GM19238 (cell line): ENCODE measurements at regions not wholly inside any gene's neighbourhood (a gene's known extent, or its start where the extent isn't known, plus 50 kb on each side); places are given as distances from the start of the nearest gene placed in this dataset.

Source experiments
- DNase-seq: peaks from one replicate; pipeline ENCODE4 v3.0.0; 2011; ENCODE audit warnings: low spot score; ENCODE audit not compliant: insufficient read length

GRCh38 chr2:122481717-122482116 is 726.3 kb downstream of the TSN start:
- no peak for DNase-seq

GRCh38 chr2:122486086-122486485 is 730.6 kb downstream of the TSN start:
- no peak for DNase-seq

DNA sequence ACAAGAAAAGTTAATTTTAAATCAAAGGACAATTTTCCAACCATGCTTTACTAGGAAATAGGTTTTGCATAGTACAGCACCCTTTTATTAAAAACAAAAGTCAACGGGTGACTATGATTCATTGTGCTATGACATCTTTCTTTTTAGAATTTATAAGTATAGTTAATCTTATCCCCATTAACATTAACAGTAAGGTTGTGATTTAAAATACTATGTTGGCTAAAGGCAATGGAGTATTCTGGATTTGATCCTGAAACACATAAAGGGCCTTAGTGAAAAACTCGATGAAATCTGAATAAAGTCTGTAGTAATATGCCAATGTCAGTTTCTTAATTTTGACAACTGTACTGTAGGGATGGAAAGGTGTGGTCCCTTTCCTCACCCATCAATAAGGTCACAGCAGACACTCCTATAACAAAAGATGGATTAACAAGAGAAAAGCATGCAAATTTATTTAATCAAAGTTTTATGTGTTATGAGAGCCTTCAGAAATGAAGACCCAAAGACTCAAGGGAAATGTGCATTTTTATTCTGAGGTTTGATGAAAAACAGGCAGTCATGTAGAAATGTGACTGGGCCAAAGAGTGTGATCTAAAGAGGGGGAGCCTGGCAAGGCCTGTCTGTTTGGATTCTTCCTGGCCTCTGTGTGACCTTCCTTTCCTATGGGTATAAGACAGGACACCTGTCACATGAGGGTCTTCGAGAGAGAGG is 731.4 kb downstream of the TSN start:
- DNase-seq = no peak

DNA sequence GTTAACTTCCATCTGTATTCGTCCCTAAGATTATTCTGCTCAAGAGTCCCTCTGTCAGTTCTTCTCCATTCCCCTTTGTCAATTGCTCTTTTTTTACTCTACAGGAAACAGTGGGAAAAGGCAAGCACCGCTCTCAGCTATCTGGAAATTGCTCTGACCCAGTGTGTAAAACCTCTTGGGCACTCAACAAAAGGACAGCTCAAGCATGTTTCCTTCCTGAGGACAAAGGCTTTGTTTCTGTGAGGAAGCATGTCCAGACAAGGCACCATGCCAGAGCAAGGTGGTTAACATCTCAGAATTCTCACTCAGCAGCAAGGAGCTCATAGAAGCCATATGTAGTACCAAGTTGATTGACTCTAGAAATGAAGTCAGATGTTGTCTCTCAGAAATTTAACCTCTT is 735.6 kb downstream of the TSN start:
- no peak for DNase-seq

GRCh38 chr2:122500316-122501105 is 745.1 kb downstream of the TSN start:
- no peak for DNase-seq

- DNase-seq = no peak
Observed at GRCh38 chr2:122506620-122507019, 751.2 kb downstream of the TSN start.

DNA sequence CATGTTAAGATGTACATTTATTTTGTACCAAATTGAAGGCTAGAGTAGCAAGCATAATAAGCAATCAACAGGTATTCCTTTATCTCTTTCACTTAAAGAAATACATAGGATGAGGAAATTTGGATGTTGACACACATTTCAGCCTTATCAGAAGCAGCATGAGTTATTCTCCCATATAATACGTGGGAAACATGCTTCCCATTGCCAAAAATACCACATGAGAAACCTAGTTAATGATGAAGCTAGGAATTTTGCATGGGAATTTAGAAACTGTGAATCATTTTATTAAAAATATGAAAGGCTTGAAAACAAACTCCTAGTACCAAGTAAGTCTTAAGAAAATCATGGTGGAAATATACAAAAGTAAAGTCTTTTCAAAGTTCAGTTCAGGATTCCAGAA is 751.8 kb downstream of the TSN start:
- no peak for DNase-seq

DNA sequence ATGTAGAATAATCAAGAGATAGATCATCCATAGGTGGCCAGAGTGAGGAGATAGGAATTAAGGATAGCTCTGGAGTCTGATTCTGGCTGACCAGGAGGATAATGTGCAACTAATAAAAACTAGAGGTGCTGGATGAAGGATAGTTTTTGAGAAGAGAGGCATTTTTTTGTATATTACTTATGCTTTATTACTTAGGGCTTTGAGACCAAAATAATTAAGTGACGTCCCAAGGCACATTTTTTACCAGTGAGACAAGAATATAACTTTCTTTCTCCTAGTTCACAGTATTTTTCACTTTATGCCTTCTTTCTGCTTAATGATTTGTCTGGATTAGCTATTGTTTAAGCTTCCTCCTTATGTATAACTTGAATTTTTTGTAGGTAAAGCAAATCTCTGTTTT is 756.6 kb downstream of the TSN start:
- no peak for DNase-seq

- no peak for DNase-seq
Observed at GRCh38 chr2:122514451-122514996, 759.1 kb downstream of the TSN start.

GRCh38 chr2:122515731-122516290 is 760.4 kb downstream of the TSN start:
- no peak for DNase-seq

- no peak for DNase-seq
Observed at GRCh38 chr2:122516775-122517174, 761.3 kb downstream of the TSN start.

- DNase-seq = no peak
Observed at GRCh38 chr2:122519366-122519765, 763.9 kb downstream of the TSN start.

- no peak for DNase-seq
Observed at GRCh38 chr2:122519821-122520611, 764.6 kb downstream of the TSN start.

DNA sequence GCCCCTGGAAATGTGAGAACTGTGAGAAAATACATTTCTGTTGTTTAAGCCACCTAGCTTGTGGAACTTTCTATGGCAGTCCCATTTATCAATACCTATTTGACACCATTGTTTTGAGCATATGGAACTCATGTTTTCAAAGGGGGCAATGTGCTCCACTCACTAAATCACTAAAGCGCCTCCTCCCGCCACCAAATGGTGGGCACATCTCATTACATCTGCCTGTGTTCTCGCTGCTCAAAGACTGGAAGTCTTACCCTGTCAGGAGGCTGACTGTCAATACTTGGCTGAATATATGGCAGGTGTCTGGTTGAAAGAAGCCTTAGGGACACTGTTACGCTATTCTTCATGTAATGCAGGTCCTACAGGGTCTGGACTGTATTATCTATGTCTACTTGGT is 767.7 kb downstream of the TSN start:
- no peak for DNase-seq

- no peak for DNase-seq
Observed at GRCh38 chr2:122523981-122524380, 768.5 kb downstream of the TSN start.

GRCh38 chr2:122525336-122525735 is 769.9 kb downstream of the TSN start:
- no peak for DNase-seq

DNA sequence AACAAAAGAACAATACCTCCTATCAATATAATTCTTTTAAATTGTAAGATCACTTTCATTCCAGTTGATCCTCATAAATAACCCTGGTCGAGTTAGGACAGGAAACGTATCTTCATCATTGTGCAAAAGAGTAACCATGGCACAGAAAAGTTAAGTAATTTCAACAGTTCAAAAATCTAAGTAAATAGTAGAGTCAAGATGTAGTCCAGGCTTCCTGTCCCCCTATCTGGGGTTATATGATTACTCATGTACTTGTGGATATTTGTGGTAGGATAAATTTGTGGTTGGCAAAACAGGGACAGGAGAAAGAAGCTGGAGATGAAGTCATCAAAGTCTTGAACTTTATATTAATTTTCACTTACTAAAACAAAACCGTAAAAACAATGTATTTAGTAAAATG is 772.6 kb downstream of the TSN start:
- DNase-seq = no peak

- DNase-seq = no peak
Observed at GRCh38 chr2:122528958-122529705, 773.7 kb downstream of the TSN start.

DNA sequence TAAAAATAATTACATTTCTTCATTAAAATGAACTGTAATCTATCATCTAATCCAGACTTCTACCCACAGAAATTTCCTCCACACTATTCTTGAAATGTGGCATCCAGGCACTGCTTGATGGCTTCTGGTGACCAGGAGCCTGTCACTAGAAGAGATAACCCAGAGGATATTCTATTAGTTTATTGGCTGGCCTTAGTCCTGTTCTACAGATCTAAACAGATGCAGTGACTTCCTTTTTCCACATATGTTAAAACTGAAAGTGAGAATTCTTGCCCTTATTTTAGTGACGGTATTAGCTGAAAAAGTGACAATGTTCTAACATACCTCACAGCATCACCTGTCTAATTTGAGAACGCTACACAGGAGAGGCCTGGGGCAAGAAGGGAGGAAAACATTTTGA is 775.4 kb downstream of the TSN start:
- DNase-seq = no peak

- DNase-seq = no peak
Observed at GRCh38 chr2:122531290-122532071, 776.0 kb downstream of the TSN start.
